ENCODE measurements at regions not wholly inside any gene's neighbourhood (a gene's known extent, or its start where the extent isn't known, plus 50 kb on each side); places are given as distances from the start of the nearest gene placed in this dataset.

DNA sequence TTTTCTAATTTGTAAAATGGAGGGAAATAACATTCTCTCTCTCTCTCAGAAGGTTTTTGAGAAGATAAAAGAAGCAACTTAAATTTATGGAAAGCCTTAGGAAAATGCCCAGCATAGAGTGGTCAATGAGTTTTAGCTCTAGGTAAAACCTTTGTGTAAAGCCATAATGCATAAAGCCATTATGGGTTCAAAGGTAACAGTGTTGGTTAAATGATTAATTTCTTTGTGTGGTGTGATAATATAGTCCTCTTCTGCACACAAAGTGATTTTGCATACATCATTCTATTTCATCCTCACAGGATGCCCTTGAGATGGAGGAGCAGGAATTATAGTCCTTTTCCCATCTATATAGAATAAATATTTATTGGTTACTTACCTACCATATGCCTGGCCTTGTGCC lies 602.9 kb downstream of the CSNK1G3 start:
- no peaks in the 10 kb centered on the region for H3K4me1 ChIP-seq (ENCODE audit: control insufficient read depth, insufficient read depth, low read length)
- ChIA-PET CTCF (no interaction called here), POLR2A (no interaction called here)
- TF ChIP-seq FEZF1 (tag by site-specific recombination; IDR thresholded peaks at IDR 0.05) (no peak), ZNF24 (tag by site-specific recombination; IDR thresholded peaks at IDR 0.05) (no peak), ZBTB6 (tag by site-specific recombination; IDR thresholded peaks at IDR 0.05) (no peak), PATZ1 (tag by site-specific recombination; IDR thresholded peaks at IDR 0.05) (no peak), ZNF112 (tag by site-specific recombination; IDR thresholded peaks at IDR 0.05) (no peak), IKZF3 (tag by site-specific recombination; IDR thresholded peaks at IDR 0.05) (no peak), ZNF341 (tag by site-specific recombination; IDR thresholded peaks at IDR 0.05; ENCODE audit: low read depth) (no peak), ZNF529 (tag by site-specific recombination; IDR thresholded peaks at IDR 0.05; ENCODE audit: insufficient replicate concordance) (no peak), YY1 (tag by site-specific recombination; IDR thresholded peaks at IDR 0.05) (no peak), ZNF132 (tag by site-specific recombination; IDR thresholded peaks at IDR 0.05; ENCODE audit: borderline replicate concordance) (no peak), BCL11B (tag by site-specific recombination; IDR thresholded peaks at IDR 0.05; ENCODE audit: low read depth) (no peak), ZNF768 (tag by site-specific recombination; IDR thresholded peaks at IDR 0.05) (no peak), ZNF610 (tag by site-specific recombination; IDR thresholded peaks at IDR 0.05; ENCODE audit: borderline replicate concordance) (no peak), ZBTB17 (tag by site-specific recombination; IDR thresholded peaks at IDR 0.05) (no peak), ZBTB48 (tag by site-specific recombination; IDR thresholded peaks at IDR 0.05) (no peak), ZNF394 (tag by site-specific recombination; IDR thresholded peaks at IDR 0.05; ENCODE audit: borderline replicate concordance) (no peak), SP2 (tag by site-specific recombination; IDR thresholded peaks at IDR 0.05) (no peak)
- TF ChIP-seq, protein P1, sequence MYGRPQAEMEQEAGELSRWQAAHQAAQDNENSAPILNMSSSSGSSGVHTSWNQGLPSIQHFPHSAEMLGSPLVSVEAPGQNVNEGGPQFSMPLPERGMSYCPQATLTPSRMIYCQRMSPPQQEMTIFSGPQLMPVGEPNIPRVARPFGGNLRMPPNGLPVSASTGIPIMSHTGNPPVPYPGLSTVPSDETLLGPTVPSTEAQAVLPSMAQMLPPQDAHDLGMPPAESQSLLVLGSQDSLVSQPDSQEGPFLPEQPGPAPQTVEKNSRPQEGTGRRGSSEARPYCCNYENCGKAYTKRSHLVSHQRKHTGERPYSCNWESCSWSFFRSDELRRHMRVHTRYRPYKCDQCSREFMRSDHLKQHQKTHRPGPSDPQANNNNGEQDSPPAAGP (tag by site-specific recombination; IDR thresholded peaks at IDR 0.05), result no peak
- TF ChIP-seq, protein P2, sequence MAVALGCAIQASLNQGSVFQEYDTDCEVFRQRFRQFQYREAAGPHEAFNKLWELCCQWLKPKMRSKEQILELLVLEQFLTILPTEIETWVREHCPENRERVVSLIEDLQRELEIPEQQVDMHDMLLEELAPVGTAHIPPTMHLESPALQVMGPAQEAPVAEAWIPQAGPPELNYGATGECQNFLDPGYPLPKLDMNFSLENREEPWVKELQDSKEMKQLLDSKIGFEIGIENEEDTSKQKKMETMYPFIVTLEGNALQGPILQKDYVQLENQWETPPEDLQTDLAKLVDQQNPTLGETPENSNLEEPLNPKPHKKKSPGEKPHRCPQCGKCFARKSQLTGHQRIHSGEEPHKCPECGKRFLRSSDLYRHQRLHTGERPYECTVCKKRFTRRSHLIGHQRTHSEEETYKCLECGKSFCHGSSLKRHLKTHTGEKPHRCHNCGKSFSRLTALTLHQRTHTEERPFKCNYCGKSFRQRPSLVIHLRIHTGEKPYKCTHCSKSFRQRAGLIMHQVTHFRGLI (tag by site-specific recombination; IDR thresholded peaks at IDR 0.05), result no peak
- no peaks in the 10 kb centered on the region for H3K9me3 ChIP-seq (ENCODE audit: control insufficient read depth, insufficient read depth, low read depth, low read length)
- H3K27ac ChIP-seq (ENCODE audit: extremely low read depth, low read depth, low read length), result no peak overlapping the region
- H3K36me3 ChIP-seq (ENCODE audit: control insufficient read depth in 2 of 2, insufficient read depth in 1 of 2, low read length in 2 of 2), result no peaks in the 10 kb centered on the region
- H3K4me3 ChIP-seq (ENCODE audit: low read depth, low read length), result no peak overlapping the region

- no peak for TF ChIP-seq ZNF302 (tag by site-specific recombination; IDR thresholded peaks at IDR 0.05; ENCODE audit: low read depth)
- no peak for TF ChIP-seq KLF16 (tag by site-specific recombination; IDR thresholded peaks at IDR 0.05)
- no peak for TF ChIP-seq ZBTB8A (tag by site-specific recombination; IDR thresholded peaks at IDR 0.05)
- TF ChIP-seq, protein P3, sequence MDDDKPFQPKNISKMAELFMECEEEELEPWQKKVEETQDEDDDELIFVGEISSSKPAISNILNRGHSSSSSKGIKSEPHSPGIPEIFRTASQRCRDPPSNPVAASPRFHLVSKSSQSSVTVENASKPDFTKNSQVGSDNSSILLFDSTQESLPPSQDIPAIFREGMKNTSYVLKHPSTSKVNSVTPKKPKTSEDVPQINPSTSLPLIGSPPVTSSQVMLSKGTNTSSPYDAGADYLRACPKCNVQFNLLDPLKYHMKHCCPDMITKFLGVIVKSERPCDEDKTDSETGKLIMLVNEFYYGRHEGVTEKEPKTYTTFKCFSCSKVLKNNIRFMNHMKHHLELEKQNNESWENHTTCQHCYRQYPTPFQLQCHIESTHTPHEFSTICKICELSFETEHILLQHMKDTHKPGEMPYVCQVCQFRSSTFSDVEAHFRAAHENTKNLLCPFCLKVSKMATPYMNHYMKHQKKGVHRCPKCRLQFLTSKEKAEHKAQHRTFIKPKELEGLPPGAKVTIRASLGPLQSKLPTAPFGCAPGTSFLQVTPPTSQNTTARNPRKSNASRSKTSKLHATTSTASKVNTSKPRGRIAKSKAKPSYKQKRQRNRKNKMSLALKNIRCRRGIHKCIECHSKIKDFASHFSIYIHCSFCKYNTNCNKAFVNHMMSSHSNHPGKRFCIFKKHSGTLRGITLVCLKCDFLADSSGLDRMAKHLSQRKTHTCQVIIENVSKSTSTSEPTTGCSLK (tag by site-specific recombination; IDR thresholded peaks at IDR 0.05), result no peak
- TF ChIP-seq ZNF677 (tag by site-specific recombination; IDR thresholded peaks at IDR 0.05), result no peak
- TF ChIP-seq PATZ1 (tag by site-specific recombination; IDR thresholded peaks at IDR 0.05), result no peak
- no peak for TF ChIP-seq ZNF341 (tag by site-specific recombination; IDR thresholded peaks at IDR 0.05; ENCODE audit: low read depth)
- Histone ChIP-seq H3K4me1 (ENCODE audit: control insufficient read depth, insufficient read depth, low read length) (no peaks in the 10 kb centered on the region), H3K36me3 (ENCODE audit: control insufficient read depth in 2 of 2, insufficient read depth in 1 of 2, low read length in 2 of 2) (no peaks in the 10 kb centered on the region), H3K9me3 (ENCODE audit: control insufficient read depth, insufficient read depth, low read depth, low read length) (no peaks in the 10 kb centered on the region), H3K27ac (ENCODE audit: extremely low read depth, low read depth, low read length) (no peak overlapping the region), H3K4me3 (ENCODE audit: low read depth, low read length) (no peak overlapping the region)
- CTCF ChIA-PET, result no interaction called here
- POLR2A ChIA-PET, result no interaction called here
Measured at GRCh38 chr5:124111886-124112285, 599.9 kb downstream of the CSNK1G3 start.

Data from HEK293 (cell line).